Activated CD4-positive, alpha-beta T cell treated with anti-CD3 and anti-CD28 coated beads for 36 hours (primary cell): ENCODE measurements at regions not wholly inside any gene's neighbourhood (a gene's known extent, or its start where the extent isn't known, plus 50 kb on each side); places are given as distances from the start of the nearest gene placed in this dataset.

ENCODE experiments used
- ATAC-seq: fragments of 200-7000 bp; cut with Tn5 transposase; one replicate; pipeline ENCODE4 v1.10.0; 2021; ENCODE audit warnings: mild to moderate bottlenecking, moderate library complexity
- CTCF ChIA-PET: fragments of 350-600 bp; sonication (Branson Sonifier 250); formaldehyde crosslinking; loops from one replicate; lab custom pipeline; 2021; ENCODE audit warnings: antibody characterized with exemption; lab: Charles Lee
- POLR2A ChIA-PET: fragments of 350-600 bp; sonication (Branson Sonifier 250); formaldehyde crosslinking; loops from one replicate; lab custom pipeline; 2021; ENCODE audit warnings: antibody characterized with exemption, inconsistent platforms; lab: Charles Lee
- DNase-seq: peaks from one replicate; pipeline ENCODE4 v3.0.0-alpha.2; 2020
- H3K27ac Mint-ChIP-seq: one replicate; pipeline ENCODE4 v1.8.0; 2021; ENCODE audit warnings: mixed read lengths
- H3K27me3 Mint-ChIP-seq: one replicate; pipeline ENCODE4 v1.8.0; 2021; ENCODE audit warnings: mixed read lengths
- H3K36me3 Mint-ChIP-seq: one replicate; pipeline ENCODE4 v1.8.0; 2021; ENCODE audit warnings: low read depth, mixed read lengths
- H3K4me1 Mint-ChIP-seq: one replicate; pipeline ENCODE4 v1.8.0; 2021; ENCODE audit warnings: mixed read lengths
- H3K4me3 Mint-ChIP-seq: one replicate; pipeline ENCODE4 v1.8.0; 2021; ENCODE audit warnings: mild to moderate bottlenecking, moderate library complexity, mixed read lengths
- H3K9me3 Mint-ChIP-seq: one replicate; pipeline ENCODE4 v1.8.0; 2021; ENCODE audit warnings: low read depth, mixed read lengths
- intact Hi-C, 2 experiments: fragments of 100-400 bp; cut with DNase I in 1 of 2; cut with micrococcal nuclease in 1 of 2; formaldehyde crosslinking; loops; one replicate each; pipeline versions ENCODE4 v1.14.2 to v1.15.1; 2022 to 2024; cut with DNase I, micrococcal nuclease

DNA sequence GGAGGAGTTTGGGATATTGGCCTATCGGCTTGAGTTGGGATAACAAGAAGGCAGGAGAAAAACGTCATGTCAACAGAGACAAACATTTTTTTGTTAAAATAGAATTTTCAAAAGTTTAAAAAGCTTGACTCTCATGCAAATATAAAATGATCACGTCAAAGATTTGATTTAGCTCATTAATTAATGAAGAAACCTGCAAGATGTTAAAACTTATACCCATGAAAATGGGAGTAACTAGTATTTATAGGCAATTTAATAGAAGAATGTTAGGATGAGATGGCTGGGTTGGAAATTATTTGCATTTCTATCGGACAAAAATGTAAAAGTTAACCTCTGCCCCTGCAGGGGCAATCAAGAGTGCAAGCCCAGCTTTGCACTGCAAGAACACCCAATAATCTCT, 184.6 kb upstream of the BCOR start:
- Mint-ChIP-seq H3K36me3 (peaks cover 6% of the 10 kb centered on the region), H3K27ac (no peak overlapping the region), H3K27me3 (no peaks in the 10 kb centered on the region), H3K4me1 (peaks cover 25% of the 10 kb centered on the region), H3K4me3 (no peak overlapping the region), H3K9me3 (peaks cover 9% of the 10 kb centered on the region)
- intact Hi-C loops, result loop anchor here in 1 of 2 experiments (10.0 kb wide), 1 partner anchor 548 kb away; no protein-coding TSS in a partner anchor
- ChIA-PET POLR2A (no interaction called here), CTCF (no interaction called here)
- no peak for DNase-seq
- ATAC-seq, result no peak

GRCh38 chrX:40281336-40282005, 183.7 kb upstream of the BCOR start:
- ChIA-PET POLR2A (interaction anchor here (0.7 kb wide), 1 partner anchor 458 kb away, joined by 3 read pairs; no protein-coding TSS in a partner anchor), CTCF (no interaction called here)
- H3K4me1 Mint-ChIP-seq, result peaks cover 25% of the 10 kb centered on the region
- DNase-seq, result peak; percentile 26
- peaks cover 9% of the 10 kb centered on the region for H3K9me3 Mint-ChIP-seq
- H3K27ac Mint-ChIP-seq, result no peak overlapping the region
- ATAC-seq, result peak; percentile 47
- no peak overlapping the region for H3K4me3 Mint-ChIP-seq
- intact Hi-C loops, result loop anchor here in 1 of 2 experiments (10.0 kb wide), 1 partner anchor 547 kb away; no protein-coding TSS in a partner anchor
- H3K27me3 Mint-ChIP-seq, result no peaks in the 10 kb centered on the region
- peaks cover 6% of the 10 kb centered on the region for H3K36me3 Mint-ChIP-seq

- H3K27me3 Mint-ChIP-seq, result no peaks in the 10 kb centered on the region
- ATAC-seq (no peak), DNase-seq (no peak)
- POLR2A ChIA-PET, result no interaction called here
- no peak overlapping the region for H3K27ac Mint-ChIP-seq
- no peak overlapping the region for H3K4me3 Mint-ChIP-seq
- intact Hi-C loops, result loop anchor here in 1 of 2 experiments (10.0 kb wide), 1 partner anchor 545 kb away; no protein-coding TSS in a partner anchor
- CTCF ChIA-PET, result no interaction called here
- no peaks in the 10 kb centered on the region for H3K36me3 Mint-ChIP-seq
- H3K4me1 Mint-ChIP-seq, result peaks cover 25% of the 10 kb centered on the region
- H3K9me3 Mint-ChIP-seq, result peaks cover under 1% of the 10 kb centered on the region
Observed at GRCh38 chrX:40279762-40280161, 182.0 kb upstream of the BCOR start.

GRCh38 chrX:40279091-40279430, 181.3 kb upstream of the BCOR start:
- ChIA-PET POLR2A (no interaction called here), CTCF (no interaction called here)
- Mint-ChIP-seq H3K9me3 (no peaks in the 10 kb centered on the region), H3K36me3 (no peaks in the 10 kb centered on the region), H3K27me3 (no peaks in the 10 kb centered on the region), H3K27ac (no peak overlapping the region), H3K4me1 (peaks cover 25% of the 10 kb centered on the region), H3K4me3 (no peak overlapping the region)
- intact Hi-C loops, result no loop called here
- ATAC-seq, result no peak
- DNase-seq, result no peak

- no peaks in the 10 kb centered on the region for H3K27me3 Mint-ChIP-seq
- ChIA-PET CTCF (no interaction called here), POLR2A (no interaction called here)
- intact Hi-C loops, result no loop called here
- H3K27ac Mint-ChIP-seq, result no peak overlapping the region
- ATAC-seq (peak; percentile 82), DNase-seq (peak; percentile 71)
- H3K4me3 Mint-ChIP-seq, result no peak overlapping the region
- H3K9me3 Mint-ChIP-seq, result no peaks in the 10 kb centered on the region
- H3K36me3 Mint-ChIP-seq, result no peaks in the 10 kb centered on the region
- H3K4me1 Mint-ChIP-seq, result peaks cover 25% of the 10 kb centered on the region
Observed at GRCh38 chrX:40278340-40279090, 180.8 kb upstream of the BCOR start.

GRCh38 chrX:40277672-40278071, 179.9 kb upstream of the BCOR start:
- intact Hi-C loops, result no loop called here
- Mint-ChIP-seq H3K4me3 (no peak overlapping the region), H3K36me3 (no peaks in the 10 kb centered on the region), H3K9me3 (no peaks in the 10 kb centered on the region), H3K27ac (no peak overlapping the region), H3K4me1 (peaks cover 27% of the 10 kb centered on the region), H3K27me3 (no peaks in the 10 kb centered on the region)
- DNase-seq (no peak), ATAC-seq (no peak)
- ChIA-PET POLR2A (no interaction called here), CTCF (no interaction called here)

GRCh38 chrX:40273356-40274050, 175.7 kb upstream of the BCOR start:
- CTCF ChIA-PET, result no interaction called here
- POLR2A ChIA-PET, result no interaction called here
- DNase-seq (peak; percentile 9), ATAC-seq (no peak)
- no peak overlapping the region for H3K27ac Mint-ChIP-seq
- no peaks in the 10 kb centered on the region for H3K36me3 Mint-ChIP-seq
- intact Hi-C loops, result no loop called here
- no peaks in the 10 kb centered on the region for H3K27me3 Mint-ChIP-seq
- H3K4me1 Mint-ChIP-seq, result peaks cover 3% of the 10 kb centered on the region
- no peak overlapping the region for H3K4me3 Mint-ChIP-seq
- no peaks in the 10 kb centered on the region for H3K9me3 Mint-ChIP-seq

DNA sequence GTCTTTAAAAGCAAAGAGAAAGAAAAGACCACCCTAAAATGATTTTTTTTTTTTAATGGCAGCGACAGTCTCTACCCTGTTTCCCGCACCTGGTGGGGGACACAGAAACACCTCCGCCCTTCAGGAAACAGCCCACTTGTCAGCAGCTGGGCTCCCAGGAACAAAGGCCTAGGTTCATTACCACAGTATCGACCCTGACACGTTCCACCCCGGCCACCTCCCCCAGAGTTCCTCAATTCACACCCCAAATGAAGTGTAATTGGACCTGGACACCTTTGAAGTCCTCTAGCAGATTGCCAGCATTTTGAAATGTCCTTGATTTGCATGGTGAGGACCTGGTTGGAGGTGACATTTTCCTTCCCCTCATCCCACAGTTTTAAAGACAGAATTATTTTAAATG, 175.0 kb upstream of the BCOR start:
- intact Hi-C loops, result no loop called here
- Mint-ChIP-seq H3K4me1 (peaks cover 3% of the 10 kb centered on the region), H3K9me3 (no peaks in the 10 kb centered on the region), H3K27ac (no peak overlapping the region), H3K36me3 (no peaks in the 10 kb centered on the region), H3K4me3 (no peak overlapping the region), H3K27me3 (no peaks in the 10 kb centered on the region)
- ATAC-seq (no peak), DNase-seq (no peak)
- ChIA-PET POLR2A (no interaction called here), CTCF (no interaction called here)

- H3K27ac Mint-ChIP-seq, result no peak overlapping the region
- peaks cover 8% of the 10 kb centered on the region for H3K4me1 Mint-ChIP-seq
- no peak for ATAC-seq
- no peak overlapping the region for H3K4me3 Mint-ChIP-seq
- POLR2A ChIA-PET, result no interaction called here
- CTCF ChIA-PET, result interaction anchor here (0.7 kb wide), 1 partner anchor 155 kb away, joined by 3 read pairs; no protein-coding TSS in a partner anchor
- no peaks in the 10 kb centered on the region for H3K36me3 Mint-ChIP-seq
- intact Hi-C loops, result no loop called here
- DNase-seq, result no peak
- no peaks in the 10 kb centered on the region for H3K27me3 Mint-ChIP-seq
- H3K9me3 Mint-ChIP-seq, result no peaks in the 10 kb centered on the region
Observed at GRCh38 chrX:40272141-40272540, 174.4 kb upstream of the BCOR start.

- CTCF ChIA-PET, result no interaction called here
- no peak for ATAC-seq
- Mint-ChIP-seq H3K4me3 (no peak overlapping the region), H3K4me1 (peaks cover 15% of the 10 kb centered on the region), H3K36me3 (no peaks in the 10 kb centered on the region), H3K27me3 (no peaks in the 10 kb centered on the region), H3K9me3 (no peaks in the 10 kb centered on the region), H3K27ac (no peak overlapping the region)
- intact Hi-C loops, result loop anchor here (5.0 to 10.0 kb wide), 3 partner anchors 91 to 533 kb away; partner anchors contain the start of gene BCOR (in 1 of the 2)
- no peak for DNase-seq
- POLR2A ChIA-PET, result interaction anchor here (0.9 kb wide), 1 partner anchor 92 kb away, joined by 3 read pairs; no protein-coding TSS in a partner anchor
Observed at GRCh38 chrX:40268188-40268520, 170.4 kb upstream of the BCOR start.

- DNase-seq (no peak), ATAC-seq (peak; percentile 7)
- ChIA-PET CTCF (interaction anchor here (0.6 to 1.2 kb wide), 3 partner anchors 90 to 825 kb away, joined by 3 read pairs; no protein-coding TSS in a partner anchor), POLR2A (interaction anchor here (0.9 kb wide), 1 partner anchor 91 kb away, joined by 3 read pairs; no protein-coding TSS in a partner anchor)
- Mint-ChIP-seq H3K27me3 (no peaks in the 10 kb centered on the region), H3K9me3 (no peaks in the 10 kb centered on the region), H3K27ac (no peak overlapping the region), H3K4me1 (peaks cover 13% of the 10 kb centered on the region), H3K4me3 (peak overlapping the region; percentile 60), H3K36me3 (no peaks in the 10 kb centered on the region)
- intact Hi-C loops, result loop anchor here (2.0 to 10.0 kb wide), 5 partner anchors 90 to 533 kb away; partner anchors contain the start of gene BCOR (in 1 of the 2)
Observed at GRCh38 chrX:40267334-40268187, 169.8 kb upstream of the BCOR start.
